HCT116 (cell line): ENCODE measurements at regions not wholly inside any gene's neighbourhood (a gene's known extent, or its start where the extent isn't known, plus 50 kb on each side); places are given as distances from the start of the nearest gene placed in this dataset.

ENCODE experiments used
- ATAC-seq: fragments of 200-7000 bp; cut with Tn5 transposase; 2 replicates; pipeline ENCODE4 v1.9.1; 2020; ENCODE audit warnings: mild to moderate bottlenecking, moderate library complexity
- BruUV-seq: library from RNA; stranded (reverse); fragments of 400-500 nt; replicated peaks from 2 replicates; lab custom pipeline; 2021; lab: Mats Ljungman, UMichigan
- CTCF ChIA-PET: fragments of 300-600 bp; sonication (Branson Sonifier 250); formaldehyde crosslinking; loops from one replicate; lab custom pipeline; 2021; ENCODE audit warnings: antibody characterized with exemption; lab: Charles Lee
- POLR2A ChIA-PET: fragments of 300-600, 350-600 bp; sonication (Branson Sonifier 250); formaldehyde crosslinking; loops from one replicate; lab custom pipeline; 2021; ENCODE audit warnings: antibody characterized with exemption; lab: Charles Lee
- RAD21 ChIA-PET, 2 experiments: fragments of 300-600 bp; sonication (Branson Sonifier 250); formaldehyde crosslinking; loops; one replicate each; lab custom pipeline; 2023; ENCODE audit warnings: low total read pairs in 2 of 2; ENCODE audit not compliant: uncharacterized antibody in 2 of 2, unreplicated experiment in 2 of 2, low non-redundant PET in 1 of 2; lab: Charles Lee
- DNase-seq: peaks from one replicate; pipeline ENCODE4 v3.0.0-alpha.2; 2010; ENCODE audit warnings: low read depth, low spot score
- H2AFZ ChIP-seq: fragments of 200-600 bp; shearing (Covaris generic), sonication (generic); 2 replicates; pipeline ENCODE4 v1.6.1; 2017; ENCODE audit warnings: low read depth, mixed run types, mixed read lengths, antibody characterized with exemption, low read length; ENCODE audit not compliant: poor library complexity, severe bottlenecking
- H3K27ac ChIP-seq: 2 replicates; pipeline ENCODE4 v1.5.1; 2012; ENCODE audit warnings: low read depth, low read length
- H3K27me3 ChIP-seq: fragments of 200-600 bp; sonication (generic); 2 replicates; pipeline ENCODE4 v1.6.1; 2016; ENCODE audit warnings: mixed run types, low read length, mixed read lengths; ENCODE audit not compliant: insufficient read depth
- H3K36me3 ChIP-seq, 2 experiments: fragments of 200-500 bp in 1 of 2; fragments of 200-600 bp in 1 of 2; sonication (Bioruptor generic) in 1 of 2; sonication (generic) in 1 of 2; 2 replicates each; pipeline versions ENCODE4 v1.5.1 to v1.6.1; 2014 to 2016; ENCODE audit warnings: low read length in 2 of 2, inconsistent platforms in 1 of 2, mixed read lengths in 1 of 2, mixed run types in 1 of 2; ENCODE audit not compliant: insufficient read depth in 2 of 2, control insufficient read depth in 1 of 2
- H3K4me1 ChIP-seq, 2 experiments: fragments of 200-600 bp in 1 of 2; sonication (generic) in 1 of 2; 2 replicates each; pipeline versions ENCODE4 v1.5.1 to v1.6.1; 2012 to 2017; ENCODE audit warnings: low read length in 2 of 2, inconsistent platforms in 1 of 2, mild to moderate bottlenecking in 1 of 2, mixed read lengths in 1 of 2, mixed run types in 1 of 2, moderate library complexity in 1 of 2; ENCODE audit not compliant: insufficient read depth in 2 of 2, control insufficient read depth in 1 of 2
- H3K4me2 ChIP-seq: fragments of 200-600 bp; sonication (generic); 2 replicates; pipeline ENCODE4 v1.6.1; 2017; ENCODE audit warnings: mixed run types, low read length, mixed read lengths
- H3K4me3 ChIP-seq, 2 experiments: fragments of 200-600 bp in 1 of 2; sonication (generic) in 1 of 2; replicated peaks in 1 of 2; 2 replicates each; pipeline ENCODE4 v1.5.1; 2011 to 2016; ENCODE audit warnings: low read length in 2 of 2, control low read depth in 1 of 2, low read depth in 1 of 2, mild to moderate bottlenecking in 1 of 2, mixed read lengths in 1 of 2, mixed run types in 1 of 2
- H3K79me2 ChIP-seq: fragments of 200-600 bp; sonication (generic); 2 replicates; pipeline ENCODE4 v1.6.1; 2017; ENCODE audit warnings: mild to moderate bottlenecking, mixed run types, low read length, moderate library complexity, mixed read lengths; ENCODE audit not compliant: insufficient read depth
- H3K9ac ChIP-seq: fragments of 200-600 bp; sonication (generic); 2 replicates; pipeline ENCODE4 v1.6.1; 2016; ENCODE audit warnings: low read length, mixed read lengths
- H3K9me2 ChIP-seq: fragments of 200-600 bp; sonication (generic), shearing (Covaris generic); 2 replicates; pipeline ENCODE4 v1.6.1; 2017; ENCODE audit warnings: mixed run types, mild to moderate bottlenecking, moderate library complexity; ENCODE audit not compliant: insufficient read depth
- H3K9me3 ChIP-seq, 2 experiments: fragments of 200-500 bp in 1 of 2; fragments of 200-600 bp in 1 of 2; sonication (Bioruptor generic) in 1 of 2; sonication (generic) in 1 of 2; 2 replicates each; pipeline ENCODE4 v1.6.1; 2014 to 2017; ENCODE audit warnings: low read length in 2 of 2, mixed read lengths in 2 of 2, inconsistent platforms in 1 of 2, low read depth in 1 of 2, mild to moderate bottlenecking in 1 of 2, mixed run types in 1 of 2, moderate library complexity in 1 of 2; ENCODE audit not compliant: control insufficient read depth in 1 of 2, insufficient read depth in 1 of 2
- H4K20me1 ChIP-seq: fragments of 200-600 bp; sonication (generic), shearing (Covaris generic); 2 replicates; pipeline ENCODE4 v1.6.1; 2017; ENCODE audit warnings: mixed run types, mild to moderate bottlenecking, moderate library complexity; ENCODE audit not compliant: insufficient read depth
- CEBPB ChIP-seq: IDR thresholded peaks from 2 replicates; pipeline ENCODE4 v1.6.1; 2012; ENCODE audit warnings: low read depth
- EGR1 ChIP-seq: IDR thresholded peaks from 2 replicates; pipeline ENCODE4 v1.6.1; 2012; ENCODE audit warnings: low read depth
- ELF1 ChIP-seq: IDR thresholded peaks from 2 replicates; pipeline ENCODE4 v1.6.1; 2012; ENCODE audit warnings: low read depth, borderline replicate concordance
- EZH2 ChIP-seq: fragments of 200-600 bp; sonication (generic); IDR thresholded peaks from 2 replicates; pipeline ENCODE4 v1.6.1; 2017; ENCODE audit warnings: antibody characterized with exemption, mixed run types
- EZH2phosphoT487 ChIP-seq: fragments of 200-600 bp; IDR thresholded peaks from 2 replicates; pipeline ENCODE4 v1.6.1; 2018; ENCODE audit warnings: antibody characterized with exemption, borderline replicate concordance
- FOSL1 ChIP-seq: IDR thresholded peaks from 2 replicates; pipeline ENCODE4 v1.6.1; 2012; ENCODE audit warnings: low read depth
- JUND ChIP-seq: IDR thresholded peaks from 2 replicates; pipeline ENCODE4 v1.6.1; 2012
- POLR2A ChIP-seq: IDR thresholded peaks from 2 replicates; pipeline ENCODE4 v1.7.0; 2011; ENCODE audit warnings: borderline replicate concordance; ENCODE audit not compliant: insufficient read depth, insufficient read length; ENCODE audit errors: extremely low read depth
- SIN3A ChIP-seq: IDR thresholded peaks from 2 replicates; pipeline ENCODE4 v1.6.1; 2012; ENCODE audit warnings: low read depth
- SP1 ChIP-seq: IDR thresholded peaks from 2 replicates; pipeline ENCODE4 v1.6.1; 2012; ENCODE audit warnings: low read depth
- ZNF274 ChIP-seq: fragments of 200-500 bp; sonication (Bioruptor generic); IDR thresholded peaks from 2 replicates; pipeline ENCODE4 v1.6.1; 2014; ENCODE audit warnings: mild to moderate bottlenecking, low read depth, low read length, inconsistent platforms
- intact Hi-C: fragments of 100-400 bp; cut with micrococcal nuclease; formaldehyde crosslinking; loops from 2 replicates; pipeline ENCODE4 v1.10.0; 2022
- TF ChIP-seq, protein P1 (sequence below), 3 experiments: fragments of 200-600 bp in 1 of 3; sonication (generic) in 1 of 3; IDR thresholded peaks in 2 of 3; conservative IDR thresholded peaks in 1 of 3; 2 replicates each; pipeline ENCODE4 v1.5.1; 2012 to 2017; ENCODE audit warnings: low read depth in 2 of 3, low read length in 2 of 3, antibody characterized with exemption in 1 of 3, borderline replicate concordance in 1 of 3, control low read depth in 1 of 3, mild to moderate bottlenecking in 1 of 3, mixed read lengths in 1 of 3, mixed run types in 1 of 3, moderate library complexity in 1 of 3; ENCODE audit not compliant: insufficient read depth in 1 of 3
- TF ChIP-seq, protein P2 (sequence below): IDR thresholded peaks from 2 replicates; pipeline ENCODE4 v1.6.1; 2012
- TF ChIP-seq, protein P3 (sequence below): IDR thresholded peaks from 2 replicates; pipeline ENCODE4 v1.6.1; 2011; ENCODE audit warnings: mild to moderate bottlenecking, low read length, moderate library complexity; ENCODE audit not compliant: insufficient replicate concordance; ENCODE audit errors: extremely low read depth

DNA sequence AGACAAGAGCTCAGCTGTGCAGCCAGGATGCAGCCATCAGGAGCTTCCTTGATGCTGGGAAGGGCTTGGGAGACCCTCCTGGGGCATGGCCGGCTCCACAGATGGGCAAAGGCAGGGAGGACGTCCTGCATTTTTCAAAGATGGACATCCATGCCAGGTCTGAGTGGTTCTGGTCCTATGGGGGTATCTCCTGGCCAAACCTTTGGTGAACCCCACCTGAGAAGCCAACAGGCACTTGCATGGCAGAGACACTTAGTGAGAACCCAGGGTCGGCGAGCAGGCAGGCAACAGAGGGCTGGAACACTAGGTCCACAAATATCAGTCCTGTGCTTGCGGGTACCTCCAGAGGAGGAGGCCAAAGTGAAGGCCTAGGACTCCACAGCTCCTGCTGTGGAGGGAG lies 70.0 kb downstream of the KCTD15 start:
- H3K27me3 ChIP-seq: no peaks in the 10 kb centered on the region
- no peak overlapping the region for H3K4me2 ChIP-seq
- intact Hi-C loops: no loop called here
- H4K20me1 ChIP-seq: no peaks in the 10 kb centered on the region
- TF ChIP-seq ELF1 (no peak), JUND (no peak), POLR2A (no peak), EGR1 (no peak), SP1 (no peak), FOSL1 (no peak), SIN3A (no peak)
- TF ChIP-seq, protein P1, sequence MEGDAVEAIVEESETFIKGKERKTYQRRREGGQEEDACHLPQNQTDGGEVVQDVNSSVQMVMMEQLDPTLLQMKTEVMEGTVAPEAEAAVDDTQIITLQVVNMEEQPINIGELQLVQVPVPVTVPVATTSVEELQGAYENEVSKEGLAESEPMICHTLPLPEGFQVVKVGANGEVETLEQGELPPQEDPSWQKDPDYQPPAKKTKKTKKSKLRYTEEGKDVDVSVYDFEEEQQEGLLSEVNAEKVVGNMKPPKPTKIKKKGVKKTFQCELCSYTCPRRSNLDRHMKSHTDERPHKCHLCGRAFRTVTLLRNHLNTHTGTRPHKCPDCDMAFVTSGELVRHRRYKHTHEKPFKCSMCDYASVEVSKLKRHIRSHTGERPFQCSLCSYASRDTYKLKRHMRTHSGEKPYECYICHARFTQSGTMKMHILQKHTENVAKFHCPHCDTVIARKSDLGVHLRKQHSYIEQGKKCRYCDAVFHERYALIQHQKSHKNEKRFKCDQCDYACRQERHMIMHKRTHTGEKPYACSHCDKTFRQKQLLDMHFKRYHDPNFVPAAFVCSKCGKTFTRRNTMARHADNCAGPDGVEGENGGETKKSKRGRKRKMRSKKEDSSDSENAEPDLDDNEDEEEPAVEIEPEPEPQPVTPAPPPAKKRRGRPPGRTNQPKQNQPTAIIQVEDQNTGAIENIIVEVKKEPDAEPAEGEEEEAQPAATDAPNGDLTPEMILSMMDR (IDR thresholded peaks at IDR 0.05 in 2 of 3, conservative IDR thresholded peaks at IDR 0.05 in 1 of 3; ENCODE audit: borderline replicate concordance in 1 of 3, insufficient read depth in 1 of 3, low read depth in 2 of 3, low read length in 2 of 3): no peak
- TF ChIP-seq, protein P2, sequence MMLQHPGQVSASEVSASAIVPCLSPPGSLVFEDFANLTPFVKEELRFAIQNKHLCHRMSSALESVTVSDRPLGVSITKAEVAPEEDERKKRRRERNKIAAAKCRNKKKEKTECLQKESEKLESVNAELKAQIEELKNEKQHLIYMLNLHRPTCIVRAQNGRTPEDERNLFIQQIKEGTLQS: no peak
- TF ChIP-seq, all 23 proteins: peak for 0
- Histone ChIP-seq H3K9me2 (no peaks in the 10 kb centered on the region), H3K4me1 (no peaks in the 10 kb centered on the region), H3K4me3 (no peak overlapping the region), H3K79me2 (no peaks in the 10 kb centered on the region), H3K36me3 (no peaks in the 10 kb centered on the region), H3K9ac (no peak overlapping the region), H3K27ac (no peak overlapping the region), H3K9me3 (no peaks in the 10 kb centered on the region), H2AFZ (no peak overlapping the region)
- POLR2A ChIA-PET: no interaction called here
- CTCF ChIA-PET: no interaction called here
- ATAC-seq (no peak), DNase-seq (no peak)
- RAD21 ChIA-PET: no interaction called here
- no TSS peak for BruUV-seq

DNA sequence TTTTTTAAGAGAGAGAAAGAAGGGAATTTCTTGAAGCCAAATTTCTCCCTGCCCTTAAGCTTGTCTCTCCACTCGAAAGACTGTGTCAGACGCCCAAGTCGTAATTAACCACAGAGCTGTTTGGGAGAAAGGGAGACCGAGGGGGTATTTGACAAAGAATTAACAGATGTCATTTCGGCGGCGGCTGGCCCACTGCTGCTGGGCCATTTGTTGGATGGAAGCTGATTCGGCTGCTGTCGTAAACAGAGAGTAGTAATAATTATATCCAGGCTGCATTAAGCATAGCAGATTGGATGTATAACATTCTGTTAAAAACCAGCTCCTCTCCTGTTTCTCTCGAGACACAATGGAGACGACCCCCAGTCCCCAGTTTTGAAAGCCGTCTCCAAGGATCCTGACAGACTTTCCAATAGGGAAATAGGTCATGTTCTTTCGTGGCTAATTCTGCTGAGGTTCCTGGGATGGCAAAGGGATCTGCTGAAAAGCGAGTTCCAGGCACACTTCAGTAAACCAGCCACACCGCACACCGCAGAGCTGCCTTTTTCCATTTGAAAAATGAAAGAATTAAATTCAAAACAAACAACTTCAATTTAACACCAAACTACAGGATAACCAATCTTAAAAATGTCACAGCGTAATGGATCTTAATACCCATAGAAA lies 71.5 kb downstream of the KCTD15 start:
- Histone ChIP-seq H3K9ac (no peak overlapping the region), H3K27ac (no peak overlapping the region), H2AFZ (no peak overlapping the region), H3K27me3 (no peaks in the 10 kb centered on the region), H3K4me3 (no peak overlapping the region), H3K9me2 (no peaks in the 10 kb centered on the region), H3K4me1 (no peaks in the 10 kb centered on the region), H4K20me1 (no peaks in the 10 kb centered on the region), H3K9me3 (no peaks in the 10 kb centered on the region), H3K79me2 (no peaks in the 10 kb centered on the region), H3K4me2 (no peak overlapping the region), H3K36me3 (no peaks in the 10 kb centered on the region)
- DNase-seq (no peak), ATAC-seq (no peak)
- POLR2A ChIA-PET: no interaction called here
- intact Hi-C loops: no loop called here
- CTCF ChIA-PET: no interaction called here
- RAD21 ChIA-PET: no interaction called here
- no TSS peak for BruUV-seq
- TF ChIP-seq SP1 (no peak), CEBPB (no peak), ZNF274 (no peak), EZH2phosphoT487 (no peak), EZH2 (no peak), FOSL1 (no peak)
- TF ChIP-seq, protein P2: no peak
- TF ChIP-seq, protein P3, sequence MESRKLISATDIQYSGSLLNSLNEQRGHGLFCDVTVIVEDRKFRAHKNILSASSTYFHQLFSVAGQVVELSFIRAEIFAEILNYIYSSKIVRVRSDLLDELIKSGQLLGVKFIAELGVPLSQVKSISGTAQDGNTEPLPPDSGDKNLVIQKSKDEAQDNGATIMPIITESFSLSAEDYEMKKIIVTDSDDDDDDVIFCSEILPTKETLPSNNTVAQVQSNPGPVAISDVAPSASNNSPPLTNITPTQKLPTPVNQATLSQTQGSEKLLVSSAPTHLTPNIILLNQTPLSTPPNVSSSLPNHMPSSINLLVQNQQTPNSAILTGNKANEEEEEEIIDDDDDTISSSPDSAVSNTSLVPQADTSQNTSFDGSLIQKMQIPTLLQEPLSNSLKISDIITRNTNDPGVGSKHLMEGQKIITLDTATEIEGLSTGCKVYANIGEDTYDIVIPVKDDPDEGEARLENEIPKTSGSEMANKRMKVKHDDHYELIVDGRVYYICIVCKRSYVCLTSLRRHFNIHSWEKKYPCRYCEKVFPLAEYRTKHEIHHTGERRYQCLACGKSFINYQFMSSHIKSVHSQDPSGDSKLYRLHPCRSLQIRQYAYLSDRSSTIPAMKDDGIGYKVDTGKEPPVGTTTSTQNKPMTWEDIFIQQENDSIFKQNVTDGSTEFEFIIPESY: no peak
